ENCODE measurements at regions not wholly inside any gene's neighbourhood (a gene's known extent, or its start where the extent isn't known, plus 50 kb on each side); places are given as distances from the start of the nearest gene placed in this dataset.
"Not testable (repeated sequence)": the region's sequence is repeated elsewhere in the genome, so short reads cannot be mapped to it uniquely, and the experiment has no call there.

- TF ChIP-seq CTCF, POLR2A, EP300 (IDR thresholded peaks at IDR 0.05): not testable (repeated sequence)
Observed at GRCh38 chr2:87471478-87471877, 276.4 kb upstream of the PLGLB2 start.
